ENCODE measurements at regions not wholly inside any gene's neighbourhood (a gene's known extent, or its start where the extent isn't known, plus 50 kb on each side); places are given as distances from the start of the nearest gene placed in this dataset.

DNA sequence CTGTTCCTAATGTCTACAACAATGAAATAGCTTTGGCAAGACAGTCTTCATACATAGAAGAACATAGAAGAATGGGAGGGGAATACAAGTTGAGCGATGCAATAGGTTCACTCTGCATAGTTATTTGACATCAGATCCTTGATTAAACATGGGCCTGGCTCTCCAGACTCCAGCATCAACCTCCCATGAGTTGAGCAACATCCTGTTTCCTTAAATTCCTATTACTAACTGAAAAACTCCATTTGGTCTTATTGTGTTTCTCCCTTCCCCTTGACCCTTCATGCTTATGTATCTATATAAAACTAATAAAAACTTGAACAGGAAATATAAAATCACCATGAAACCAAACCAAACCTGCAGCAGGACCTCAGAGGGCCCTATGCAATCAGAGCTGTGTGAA, 304.5 kb upstream of the SATB1 start:
- no peak for TF ChIP-seq GATA2 (IDR thresholded peaks at IDR 0.05; ENCODE audit: low read depth, low read length)
- TF ChIP-seq GATA3 (IDR thresholded peaks at IDR 0.05; ENCODE audit: low read depth, low read length) = no peak

Data from SH-SY5Y (cell line).